ENCODE measurements at regions not wholly inside any gene's neighbourhood (a gene's known extent, or its start where the extent isn't known, plus 50 kb on each side); places are given as distances from the start of the nearest gene placed in this dataset.

- no peak for DNase-seq
Observed at GRCh38 chr2:209316141-209316540, 107.7 kb upstream of the MAP2 start.

GRCh38 chr2:209321076-209321475 lies 102.8 kb upstream of the MAP2 start:
- no peak for DNase-seq

GRCh38 chr2:209321581-209321980 lies 102.3 kb upstream of the MAP2 start:
- no peak for DNase-seq

- no peak for DNase-seq
Observed at GRCh38 chr2:209322041-209322440, 101.8 kb upstream of the MAP2 start.

- DNase-seq = no peak
Observed at GRCh38 chr2:209322905-209323512, 100.8 kb upstream of the MAP2 start.

- no peak for DNase-seq
Observed at GRCh38 chr2:209323738-209324137, 100.1 kb upstream of the MAP2 start.

- no peak for DNase-seq
Observed at GRCh38 chr2:209324281-209324680, 99.6 kb upstream of the MAP2 start.

GRCh38 chr2:209331291-209331844 lies 92.5 kb upstream of the MAP2 start:
- no peak for DNase-seq

GRCh38 chr2:209334188-209335017 lies 89.4 kb upstream of the MAP2 start:
- peak; percentile 50 for DNase-seq

- DNase-seq = no peak
Observed at GRCh38 chr2:209340522-209340921, 83.3 kb upstream of the MAP2 start.

GRCh38 chr2:209344349-209344748 lies 79.5 kb upstream of the MAP2 start:
- DNase-seq = no peak

- no peak for DNase-seq
Observed at GRCh38 chr2:209348433-209348832, 75.4 kb upstream of the MAP2 start.

- DNase-seq = no peak
Observed at GRCh38 chr2:209351636-209352035, 72.2 kb upstream of the MAP2 start.

- DNase-seq = no peak
Observed at GRCh38 chr2:209358992-209359391, 64.9 kb upstream of the MAP2 start.

- DNase-seq = no peak
Observed at GRCh38 chr2:209367075-209367747, 56.6 kb upstream of the MAP2 start.

GRCh38 chr2:209368406-209368805 lies 55.4 kb upstream of the MAP2 start:
- no peak for DNase-seq

- peak; percentile 74 for DNase-seq
Observed at GRCh38 chr2:209368914-209369313, 54.9 kb upstream of the MAP2 start.

- DNase-seq = no peak
Observed at GRCh38 chr2:209369656-209370055, 54.2 kb upstream of the MAP2 start.

GRCh38 chr2:209371407-209371806 lies 52.4 kb upstream of the MAP2 start:
- DNase-seq = no peak
